H9 (cell line): ENCODE measurements at regions not wholly inside any gene's neighbourhood (a gene's known extent, or its start where the extent isn't known, plus 50 kb on each side); places are given as distances from the start of the nearest gene placed in this dataset.
A peak's percentile ranks its signal among the peaks of the same experiment; 100 is the strongest.
"Not testable (repeated sequence)": the region's sequence is repeated elsewhere in the genome, so short reads cannot be mapped to it uniquely, and the experiment has no call there.

ENCODE experiments used
- DNase-seq: peaks from one replicate; pipeline ENCODE4 v3.0.0-alpha.2; 2017
- H2AFZ ChIP-seq: one replicate; pipeline ENCODE4 v1.6.1; 2013; ENCODE audit warnings: mild to moderate bottlenecking, low read length, control low read depth, moderate library complexity
- H2AK5ac ChIP-seq: 2 replicates; pipeline ENCODE4 v1.6.1; 2013; ENCODE audit warnings: low read length, control low read depth, mixed read lengths; ENCODE audit not compliant: insufficient read length
- H2BK120ac ChIP-seq: one replicate; pipeline ENCODE4 v1.6.1; 2013; ENCODE audit warnings: low read depth, mild to moderate bottlenecking, low read length, control low read depth, inconsistent platforms; ENCODE audit not compliant: poor library complexity, severe bottlenecking
- H2BK12ac ChIP-seq: 2 replicates; pipeline ENCODE4 v1.6.1; 2013; ENCODE audit warnings: low read length, control low read depth, mixed read lengths, low read depth; ENCODE audit not compliant: insufficient read length
- H2BK15ac ChIP-seq: 2 replicates; pipeline ENCODE4 v1.6.1; 2013; ENCODE audit warnings: low read depth, low read length, control low read depth
- H2BK20ac ChIP-seq: one replicate; pipeline ENCODE4 v1.6.1; 2013; ENCODE audit warnings: low read depth, mild to moderate bottlenecking, low read length, control low read depth, inconsistent platforms; ENCODE audit not compliant: poor library complexity, severe bottlenecking
- H2BK5ac ChIP-seq: 2 replicates; pipeline ENCODE4 v1.6.1; 2013; ENCODE audit warnings: low read length, control low read depth, mixed read lengths; ENCODE audit not compliant: insufficient read length
- H3K14ac ChIP-seq: 2 replicates; pipeline ENCODE4 v1.6.1; 2013; ENCODE audit warnings: low read length, control low read depth; ENCODE audit not compliant: insufficient read depth
- H3K18ac ChIP-seq: 2 replicates; pipeline ENCODE4 v1.6.1; 2013; ENCODE audit warnings: low read depth, mild to moderate bottlenecking, mixed read lengths, low read length, control low read depth; ENCODE audit not compliant: insufficient read length
- H3K23ac ChIP-seq: 2 replicates; pipeline ENCODE4 v1.6.1; 2013; ENCODE audit warnings: low read length, control low read depth, mixed read lengths, low read depth; ENCODE audit not compliant: insufficient read length
- H3K23me2 ChIP-seq: 2 replicates; pipeline ENCODE4 v1.6.1; 2013; ENCODE audit warnings: low read depth, mild to moderate bottlenecking, mixed read lengths, low read length, control low read depth; ENCODE audit not compliant: insufficient read length, poor library complexity, severe bottlenecking
- H3K27ac ChIP-seq: 2 replicates; pipeline ENCODE4 v1.5.1; 2013; ENCODE audit warnings: low read length, control low read depth, mixed read lengths, low read depth; ENCODE audit not compliant: insufficient read length
- H3K27me3 ChIP-seq: 2 replicates; pipeline ENCODE4 v1.6.1; 2013; ENCODE audit warnings: low read length, control low read depth, inconsistent platforms; ENCODE audit not compliant: insufficient read depth
- H3K4ac ChIP-seq: 2 replicates; pipeline ENCODE4 v1.6.1; 2013; ENCODE audit warnings: low read depth, mild to moderate bottlenecking, control low read depth, inconsistent platforms, low read length, moderate library complexity
- H3K4me1 ChIP-seq: 2 replicates; pipeline ENCODE4 v1.6.1; 2013; ENCODE audit warnings: low read length, control low read depth, inconsistent platforms; ENCODE audit not compliant: insufficient read depth
- H3K4me2 ChIP-seq: 2 replicates; pipeline ENCODE4 v1.6.1; 2013; ENCODE audit warnings: low read length, control low read depth, mixed read lengths; ENCODE audit not compliant: insufficient read length, insufficient read depth
- H3K56ac ChIP-seq: 2 replicates; pipeline ENCODE4 v1.6.1; 2013; ENCODE audit warnings: low read depth, mild to moderate bottlenecking, mixed read lengths, low read length, control low read depth; ENCODE audit not compliant: insufficient read length
- H3K79me1 ChIP-seq: 2 replicates; pipeline ENCODE4 v1.6.1; 2013; ENCODE audit warnings: low read depth, mild to moderate bottlenecking, moderate library complexity, low read length, control low read depth, inconsistent platforms; ENCODE audit not compliant: insufficient read depth, poor library complexity, severe bottlenecking
- H3K79me2 ChIP-seq: 2 replicates; pipeline ENCODE4 v1.6.1; 2013; ENCODE audit warnings: low read length, control low read depth, inconsistent platforms; ENCODE audit not compliant: insufficient read depth
- H3K9ac ChIP-seq: 2 replicates; pipeline ENCODE4 v1.6.1; 2013; ENCODE audit warnings: low read length, control low read depth, mixed read lengths; ENCODE audit not compliant: insufficient read length; ENCODE audit errors: extremely low read depth
- H3K9me3 ChIP-seq: one replicate; pipeline ENCODE4 v1.6.1; 2013; ENCODE audit warnings: low read depth, low read length, inconsistent platforms; ENCODE audit not compliant: control insufficient read depth
- H3T11ph ChIP-seq: one replicate; pipeline ENCODE4 v1.6.1; 2013; ENCODE audit warnings: mild to moderate bottlenecking, low read length, control low read depth, inconsistent platforms
- H4K20me1 ChIP-seq: one replicate; pipeline ENCODE4 v1.6.1; 2013; ENCODE audit not compliant: control insufficient read depth, insufficient read length, insufficient read depth
- H4K5ac ChIP-seq: 2 replicates; pipeline ENCODE4 v1.6.1; 2013; ENCODE audit warnings: low read depth, mild to moderate bottlenecking, mixed read lengths, low read length, control low read depth; ENCODE audit not compliant: insufficient read length
- H4K8ac ChIP-seq: replicated peaks from 2 replicates; pipeline ENCODE4 v1.6.1; 2013; ENCODE audit warnings: low read length, control low read depth, mixed read lengths, low read depth; ENCODE audit not compliant: insufficient read length
- H4K91ac ChIP-seq: 2 replicates; pipeline ENCODE4 v1.6.1; 2013; ENCODE audit warnings: low read depth, mild to moderate bottlenecking, moderate library complexity, mixed read lengths, low read length, control low read depth; ENCODE audit not compliant: insufficient read length
- H3K27ac Mint-ChIP-seq, 3 experiments: 2 replicates in 2 of 3; 3 replicates in 1 of 3; pipeline ENCODE4 v1.8.0; 2020 to 2021; ENCODE audit warnings: mixed read lengths in 3 of 3, mild to moderate bottlenecking in 1 of 3, moderate library complexity in 1 of 3
- H3K27me3 Mint-ChIP-seq: 2 replicates; pipeline ENCODE4 v1.8.0; 2021; ENCODE audit warnings: low read depth, mild to moderate bottlenecking, moderate library complexity, mixed read lengths
- H3K36me3 Mint-ChIP-seq, 3 experiments: 2 replicates in 2 of 3; 3 replicates in 1 of 3; pipeline ENCODE4 v1.8.0; 2020 to 2021; ENCODE audit warnings: low read depth in 3 of 3, mixed read lengths in 3 of 3; ENCODE audit not compliant: insufficient read depth in 1 of 3
- H3K4me1 Mint-ChIP-seq, 2 experiments: 2 replicates each; pipeline ENCODE4 v1.8.0; 2020; ENCODE audit warnings: mixed read lengths in 2 of 2
- H3K4me3 Mint-ChIP-seq, 2 experiments: 2 replicates in 1 of 2; 3 replicates in 1 of 2; pipeline ENCODE4 v1.8.0; 2020 to 2021; ENCODE audit warnings: mild to moderate bottlenecking in 2 of 2, mixed read lengths in 2 of 2, moderate library complexity in 1 of 2
- H3K9me3 Mint-ChIP-seq, 2 experiments: 2 replicates in 1 of 2; 3 replicates in 1 of 2; pipeline ENCODE4 v1.8.0; 2020; ENCODE audit warnings: mild to moderate bottlenecking in 2 of 2, mixed read lengths in 2 of 2, moderate library complexity in 1 of 2
- CTCF ChIP-seq: fragments of 200-600 bp; sonication (generic); conservative IDR thresholded peaks from 3 replicates; pipeline ENCODE4 v1.8.0; 2021; ENCODE audit warnings: antibody characterized with exemption, mild to moderate bottlenecking
- WGBS: extraction: QIAGEN DNeasy Blood & Tissue Kit; methylation state at CpG from one replicate; pipeline ENCODE4 v1.1.7; 2013; ENCODE audit warnings: missing lambda C conversion rate, low lambda C conversion rate, mixed read lengths; ENCODE audit not compliant: insufficient read length; ENCODE audit errors: extremely low coverage; 5-methylcytosine and 5-hydroxymethylcytosine counted together

- no peak overlapping the region for H3K14ac ChIP-seq
- no peak overlapping the region for H3T11ph ChIP-seq
- no peak overlapping the region for H3K18ac ChIP-seq
- H3K27me3 ChIP-seq = no peaks in the 10 kb centered on the region
- H3K79me2 ChIP-seq = no peaks in the 10 kb centered on the region
- DNase-seq = peak; percentile 25
- no peak overlapping the region for H2AFZ ChIP-seq
- H3K4me2 ChIP-seq = no peak overlapping the region
- no peak overlapping the region for H2BK5ac ChIP-seq
- H3K9me3 ChIP-seq = no peaks in the 10 kb centered on the region
- no peak for TF ChIP-seq CTCF
- no peak overlapping the region for H3K56ac ChIP-seq
- H4K91ac ChIP-seq = no peak overlapping the region
- Mint-ChIP-seq H3K4me3 (no peak overlapping the region), H3K27ac (no peak overlapping the region), H3K27me3 (no peaks in the 10 kb centered on the region), H3K36me3 (no peaks in the 10 kb centered on the region), H3K9me3 (no peaks in the 10 kb centered on the region; a peak in 1 of 5 replicates), H3K4me1 (no peaks in the 10 kb centered on the region)
- H3K23me2 ChIP-seq = no peaks in the 10 kb centered on the region
- no peak overlapping the region for H2AK5ac ChIP-seq
- H4K20me1 ChIP-seq = no peaks in the 10 kb centered on the region
- no peak overlapping the region for H2BK120ac ChIP-seq
- no peak overlapping the region for H4K5ac ChIP-seq
- no peak overlapping the region for H3K4ac ChIP-seq
- no peak overlapping the region for H4K8ac ChIP-seq
- H3K23ac ChIP-seq = no peak overlapping the region
- no peak overlapping the region for H2BK20ac ChIP-seq
- no peak overlapping the region for H2BK12ac ChIP-seq
- H3K27ac ChIP-seq = no peak overlapping the region
- H3K4me1 ChIP-seq = no peaks in the 10 kb centered on the region
- no peak overlapping the region for H2BK15ac ChIP-seq
- H3K79me1 ChIP-seq = no peaks in the 10 kb centered on the region
- no CpG with 5 or more reads among the region's 13 CpGs for WGBS
- no peak overlapping the region for H3K9ac ChIP-seq
These were observed 219.3 kb upstream of the TMEFF2 start for GRCh38 chr2:192413812-192414681.

- H3K9me3 ChIP-seq, H4K20me1 ChIP-seq, H4K91ac ChIP-seq, H3K14ac ChIP-seq, H2BK15ac ChIP-seq, H3K4me3 Mint-ChIP-seq, H3K18ac ChIP-seq, H3K56ac ChIP-seq, H3K79me2 ChIP-seq, H2BK5ac ChIP-seq, H2BK12ac ChIP-seq, H3K9ac ChIP-seq, H3K27ac Mint-ChIP-seq, H3K79me1 ChIP-seq, H3K27me3 Mint-ChIP-seq, H4K5ac ChIP-seq, H2AK5ac ChIP-seq, H2BK20ac ChIP-seq, H3K36me3 Mint-ChIP-seq, H3K23ac ChIP-seq, H3K4me1 Mint-ChIP-seq, H3K4me1 ChIP-seq, H3K27ac ChIP-seq, H3T11ph ChIP-seq, H2AFZ ChIP-seq, H3K23me2 ChIP-seq, DNase-seq, H4K8ac ChIP-seq, H3K4ac ChIP-seq, H3K27me3 ChIP-seq, H3K4me2 ChIP-seq, H3K9me3 Mint-ChIP-seq, H2BK120ac ChIP-seq: not testable (repeated sequence)
- WGBS = no CpG with 5 or more reads among the region's 10 CpGs
These were observed 218.1 kb upstream of the TMEFF2 start for GRCh38 chr2:192412866-192413265.
